Urinary bladder (tissue), 3 donors: ENCODE measurements at regions not wholly inside any gene's neighbourhood (a gene's known extent, or its start where the extent isn't known, plus 50 kb on each side); places are given as distances from the start of the nearest gene placed in this dataset.

Experiments used
- DNase-seq: peaks from one replicate; pipeline ENCODE4 v3.0.0-alpha.2; 2015; ENCODE audit errors: extremely low spot score
- H3K27ac ChIP-seq: one replicate; pipeline ENCODE4 v1.5.1; 2013; ENCODE audit warnings: low read depth, mild to moderate bottlenecking, moderate library complexity
- H3K36me3 ChIP-seq: one replicate; pipeline ENCODE4 v1.6.1; 2013; ENCODE audit warnings: mild to moderate bottlenecking, moderate library complexity; ENCODE audit not compliant: insufficient read depth
- H3K4me1 ChIP-seq: one replicate; pipeline ENCODE4 v1.6.1; 2013; ENCODE audit warnings: mild to moderate bottlenecking, moderate library complexity; ENCODE audit not compliant: insufficient read depth
- H3K4me3 ChIP-seq: one replicate; pipeline ENCODE4 v1.5.1; 2013; ENCODE audit warnings: low read depth, low read length
- WGBS: extraction: QIAGEN DNeasy Blood & Tissue Kit; methylation state at CpG from one replicate; pipeline ENCODE4 v1.1.7; 2013; 5-methylcytosine and 5-hydroxymethylcytosine counted together
- donor health status: healthy with polysubstance abuse.
- donor health status: healthy.

DNA sequence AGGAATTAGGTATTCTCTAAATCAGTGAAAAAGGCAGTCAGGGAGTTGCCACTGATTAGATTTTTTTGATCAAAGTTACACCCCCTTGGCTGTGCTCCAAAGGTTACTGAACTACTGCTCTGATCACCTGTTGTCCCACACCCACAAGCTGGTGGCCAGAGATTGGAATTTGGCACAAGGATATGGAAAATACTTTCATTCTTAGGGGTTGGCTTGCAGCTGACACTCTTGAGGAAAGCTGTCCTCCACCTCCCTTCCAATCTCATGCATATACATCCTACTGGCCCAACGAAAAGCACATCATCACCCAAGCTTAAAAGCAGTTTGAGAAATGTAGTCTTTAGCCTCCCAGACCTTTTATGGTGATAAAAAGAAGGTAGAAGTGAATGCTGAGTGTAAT, 329.5 kb upstream of the CHAC2 start:
- no peak overlapping the region for H3K27ac ChIP-seq
- no peaks in the 10 kb centered on the region for H3K36me3 ChIP-seq
- WGBS: 39% methylated on average over 1 of the region's 1 CpG
- H3K4me1 ChIP-seq: no peaks in the 10 kb centered on the region
- DNase-seq: no peak
- H3K4me3 ChIP-seq: no peak overlapping the region

DNA sequence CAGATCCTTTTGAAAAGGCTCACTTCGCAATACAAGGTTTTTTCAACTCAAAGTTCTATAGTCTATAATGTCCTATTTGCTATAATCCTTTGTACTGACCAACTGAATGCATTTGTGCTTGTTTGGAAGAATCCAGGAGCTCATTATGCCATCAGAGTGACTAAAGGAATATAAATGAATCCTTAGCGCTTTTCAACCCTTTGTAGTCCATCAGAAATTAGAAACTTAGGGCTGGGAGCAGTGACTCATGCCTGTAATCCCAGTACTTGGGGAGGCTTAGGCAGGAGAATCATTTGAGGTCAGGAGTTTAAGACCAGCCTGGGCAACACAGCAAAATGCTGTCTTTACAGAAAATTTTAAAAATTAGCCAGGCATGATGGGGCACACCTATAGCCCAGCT, 330.2 kb upstream of the CHAC2 start:
- no peak overlapping the region for H3K4me3 ChIP-seq
- H3K4me1 ChIP-seq: no peaks in the 10 kb centered on the region
- DNase-seq: no peak
- no peaks in the 10 kb centered on the region for H3K36me3 ChIP-seq
- H3K27ac ChIP-seq: no peak overlapping the region
- 92% methylated on average over 2 of the region's 2 CpGs for WGBS

DNA sequence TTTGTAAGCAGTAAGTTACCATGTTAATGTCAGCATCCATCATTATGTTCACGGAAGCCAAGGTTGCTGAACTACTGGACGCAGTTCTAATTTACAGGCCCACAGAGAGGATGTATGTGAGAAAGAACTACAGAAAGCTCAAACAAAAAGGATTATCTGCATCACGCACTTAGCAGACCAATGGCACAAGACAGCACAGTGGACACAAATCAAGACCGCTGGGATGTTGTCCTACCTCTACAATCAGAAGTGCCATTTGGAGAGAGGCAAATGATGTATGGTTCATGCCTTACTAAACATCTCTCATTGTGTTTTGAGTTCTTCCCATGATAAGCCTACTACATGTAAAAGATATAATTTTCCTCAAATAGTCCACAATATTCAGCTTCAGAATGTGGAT, 330.7 kb upstream of the CHAC2 start:
- no peak overlapping the region for H3K27ac ChIP-seq
- no peaks in the 10 kb centered on the region for H3K4me1 ChIP-seq
- WGBS: 97% methylated on average over 4 of the region's 4 CpGs
- no peak overlapping the region for H3K4me3 ChIP-seq
- H3K36me3 ChIP-seq: no peaks in the 10 kb centered on the region
- no peak for DNase-seq

DNA sequence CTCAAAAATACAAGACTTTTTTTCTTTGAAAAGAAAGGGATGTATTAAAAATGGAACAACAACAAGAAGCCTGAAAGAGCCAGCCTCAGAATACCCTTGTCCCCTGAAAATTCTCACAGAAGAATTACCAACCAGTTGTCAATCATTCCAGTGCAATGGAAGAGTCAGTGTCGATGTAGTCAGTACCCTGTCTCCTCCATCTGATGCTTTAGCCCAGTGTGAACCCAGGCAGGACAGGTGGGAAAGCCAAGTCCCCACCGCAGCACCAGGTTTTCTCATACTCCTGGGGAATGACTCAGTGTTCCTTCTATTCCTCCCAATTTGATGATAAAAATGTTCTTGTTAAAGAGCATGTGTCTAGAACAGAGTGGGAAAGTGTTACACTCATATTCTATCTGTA, 332.0 kb upstream of the CHAC2 start:
- Histone ChIP-seq H3K36me3 (no peaks in the 10 kb centered on the region), H3K4me3 (no peak overlapping the region), H3K4me1 (no peaks in the 10 kb centered on the region), H3K27ac (no peak overlapping the region)
- no peak for DNase-seq
- WGBS: 79% methylated on average over 2 of the region's 2 CpGs

DNA sequence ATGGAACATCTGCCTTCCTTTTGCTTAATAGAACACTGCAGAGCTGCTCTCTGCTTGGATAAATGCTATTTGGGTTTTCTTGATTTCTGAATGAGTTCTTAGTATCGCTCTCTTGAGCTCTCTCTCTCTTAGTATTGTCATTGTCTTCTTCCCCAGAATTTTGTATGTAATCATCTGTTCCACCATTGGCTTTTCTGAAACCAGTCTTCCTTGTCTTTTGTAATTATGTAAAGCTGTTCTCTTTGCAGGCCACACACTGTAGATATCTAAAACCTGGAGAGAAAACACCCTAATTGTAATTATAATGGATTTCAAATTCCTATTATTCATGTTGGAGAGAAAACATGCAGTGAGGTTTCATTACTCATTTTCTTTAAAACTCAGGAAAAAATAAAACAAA, 333.1 kb upstream of the CHAC2 start:
- WGBS: 94% methylated on average over 1 of the region's 1 CpG
- DNase-seq: no peak
- H3K4me1 ChIP-seq: no peaks in the 10 kb centered on the region
- H3K27ac ChIP-seq: no peak overlapping the region
- H3K36me3 ChIP-seq: no peaks in the 10 kb centered on the region
- no peak overlapping the region for H3K4me3 ChIP-seq

DNA sequence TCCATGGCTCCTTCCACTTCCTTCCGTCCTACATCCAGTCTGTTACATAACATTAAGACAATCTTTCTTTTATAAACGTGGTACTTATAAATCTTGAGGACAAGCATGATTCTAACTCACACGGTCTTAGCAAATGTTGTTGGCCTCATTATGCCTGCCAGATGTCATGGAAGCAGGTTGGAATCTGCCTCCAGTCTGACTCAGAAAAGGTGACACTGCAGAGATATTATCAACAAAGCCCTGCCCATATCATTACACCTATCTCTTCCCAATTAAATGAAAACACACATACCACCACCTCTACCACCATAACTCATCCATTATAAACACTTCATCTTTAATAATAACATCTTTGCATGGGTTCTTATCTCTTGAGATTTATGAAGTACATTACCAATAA, 334.7 kb upstream of the CHAC2 start:
- H3K36me3 ChIP-seq: no peaks in the 10 kb centered on the region
- no peak overlapping the region for H3K4me3 ChIP-seq
- no peaks in the 10 kb centered on the region for H3K4me1 ChIP-seq
- WGBS: 43% methylated on average over 3 of the region's 3 CpGs
- DNase-seq: no peak
- no peak overlapping the region for H3K27ac ChIP-seq

DNA sequence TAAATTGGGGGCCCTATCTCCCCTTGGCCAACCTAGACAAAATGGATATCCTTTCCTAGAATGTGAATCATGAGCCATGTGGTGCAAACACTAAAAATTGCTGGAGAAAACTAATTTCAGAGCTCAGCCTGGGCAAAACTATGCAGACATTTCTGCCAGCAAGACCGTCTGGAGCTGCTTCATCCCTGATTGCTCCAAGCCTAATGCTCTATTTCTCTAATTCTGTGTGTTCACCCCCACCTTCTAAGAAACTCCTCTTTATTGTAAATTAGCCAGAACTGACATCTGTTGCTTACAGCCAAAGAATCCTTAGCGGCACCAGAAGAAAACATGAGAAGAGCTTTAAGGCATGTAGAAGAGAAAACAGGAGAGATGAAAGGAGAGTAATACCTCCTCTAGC, 337.7 kb upstream of the CHAC2 start:
- H3K4me1 ChIP-seq: no peaks in the 10 kb centered on the region
- 53% methylated on average over 2 of the region's 2 CpGs for WGBS
- no peak for DNase-seq
- H3K36me3 ChIP-seq: no peaks in the 10 kb centered on the region
- no peak overlapping the region for H3K4me3 ChIP-seq
- no peak overlapping the region for H3K27ac ChIP-seq

DNA sequence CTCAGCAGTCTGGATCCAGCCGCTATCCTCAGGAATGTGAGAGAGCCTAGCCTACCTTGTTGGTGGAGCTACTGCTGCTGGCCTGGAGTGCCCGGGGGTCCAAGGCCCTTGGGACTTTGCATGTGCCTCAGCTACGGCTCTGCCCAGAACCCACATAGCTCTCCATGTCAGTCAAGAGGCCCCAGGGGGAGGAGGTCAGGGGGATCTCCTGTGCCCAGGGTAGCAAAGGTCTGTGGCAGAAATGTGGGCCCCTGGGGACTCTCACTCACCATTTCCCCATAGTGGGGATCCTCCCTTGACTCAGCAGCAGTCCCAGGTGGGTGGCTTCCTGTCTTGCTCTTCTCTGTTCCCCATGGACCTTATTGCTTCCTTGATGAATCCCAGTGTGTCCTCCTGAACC, 342.7 kb upstream of the CHAC2 start:
- Histone ChIP-seq H3K36me3 (no peaks in the 10 kb centered on the region), H3K4me3 (no peak overlapping the region), H3K27ac (no peak overlapping the region), H3K4me1 (no peaks in the 10 kb centered on the region)
- no peak for DNase-seq
- WGBS: 77% methylated on average over 3 of the region's 3 CpGs

DNA sequence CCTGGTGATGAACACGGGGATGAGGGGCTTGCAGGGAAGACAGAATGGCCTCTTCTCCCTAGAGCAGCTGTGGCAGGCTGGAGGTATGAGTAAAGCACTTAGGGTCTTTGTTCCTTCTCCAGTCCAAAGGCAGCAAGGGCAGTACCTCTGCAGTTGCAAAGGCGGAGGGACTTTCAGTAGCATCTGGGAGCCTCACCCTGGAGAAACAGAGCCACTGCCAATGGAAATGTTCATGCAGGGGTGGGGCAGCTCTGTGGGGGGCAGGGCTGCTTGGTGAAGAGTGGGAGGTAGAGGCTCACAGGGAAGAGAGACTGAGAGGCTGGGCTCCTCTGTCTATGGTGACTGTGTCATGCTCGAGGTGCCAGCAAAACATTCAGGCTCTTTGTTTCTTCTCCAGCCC, 344.1 kb upstream of the CHAC2 start:
- no peak for DNase-seq
- Histone ChIP-seq H3K4me1 (no peaks in the 10 kb centered on the region), H3K27ac (no peak overlapping the region), H3K36me3 (no peaks in the 10 kb centered on the region), H3K4me3 (no peak overlapping the region)
- 91% methylated on average over 3 of the region's 3 CpGs for WGBS

DNA sequence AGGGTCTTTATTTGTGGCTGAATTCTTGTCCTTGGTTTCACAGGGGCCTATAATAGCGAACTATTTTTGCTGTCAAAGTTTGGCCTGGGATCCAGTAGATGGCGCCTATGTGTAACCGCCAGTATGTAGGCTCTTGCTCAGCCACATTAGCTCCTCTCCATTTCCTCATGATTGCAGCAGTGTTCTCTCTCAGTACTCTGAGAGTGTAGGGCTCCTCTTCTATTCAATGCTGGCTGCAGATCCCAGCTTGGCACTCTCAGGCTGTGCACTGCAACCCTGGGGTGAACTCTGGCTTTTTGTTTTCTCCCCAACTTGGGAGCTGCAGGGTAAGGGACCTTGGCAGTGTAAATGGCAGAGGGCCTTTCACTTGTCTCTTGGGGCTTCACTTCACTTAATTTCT, 344.6 kb upstream of the CHAC2 start:
- 54% methylated on average over 3 of the region's 3 CpGs for WGBS
- Histone ChIP-seq H3K27ac (no peak overlapping the region), H3K4me3 (no peak overlapping the region), H3K4me1 (no peaks in the 10 kb centered on the region), H3K36me3 (no peaks in the 10 kb centered on the region)
- no peak for DNase-seq

DNA sequence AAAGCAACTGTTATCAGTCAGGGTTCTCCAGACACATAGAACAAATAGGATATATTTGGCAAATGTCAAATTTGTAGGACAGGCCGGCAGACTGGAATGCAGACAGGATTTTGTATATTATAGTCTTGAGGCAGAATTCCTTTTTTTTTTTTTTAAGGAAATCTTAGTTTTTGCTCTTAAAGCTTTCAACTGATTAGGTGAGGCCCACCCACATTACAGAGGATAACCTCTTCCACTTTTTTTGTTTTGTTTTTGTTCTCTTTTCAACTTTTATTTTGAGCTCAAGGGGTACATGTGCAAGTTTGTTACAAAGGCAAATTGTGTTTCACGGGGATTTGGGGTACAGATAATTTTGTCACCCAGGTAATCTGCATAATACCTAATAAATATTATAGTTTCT, 350.2 kb upstream of the CHAC2 start:
- no peak for DNase-seq
- Histone ChIP-seq H3K4me3 (no peak overlapping the region), H3K4me1 (no peaks in the 10 kb centered on the region), H3K36me3 (no peaks in the 10 kb centered on the region), H3K27ac (no peak overlapping the region)
- WGBS: 85% methylated on average over 2 of the region's 2 CpGs

DNA sequence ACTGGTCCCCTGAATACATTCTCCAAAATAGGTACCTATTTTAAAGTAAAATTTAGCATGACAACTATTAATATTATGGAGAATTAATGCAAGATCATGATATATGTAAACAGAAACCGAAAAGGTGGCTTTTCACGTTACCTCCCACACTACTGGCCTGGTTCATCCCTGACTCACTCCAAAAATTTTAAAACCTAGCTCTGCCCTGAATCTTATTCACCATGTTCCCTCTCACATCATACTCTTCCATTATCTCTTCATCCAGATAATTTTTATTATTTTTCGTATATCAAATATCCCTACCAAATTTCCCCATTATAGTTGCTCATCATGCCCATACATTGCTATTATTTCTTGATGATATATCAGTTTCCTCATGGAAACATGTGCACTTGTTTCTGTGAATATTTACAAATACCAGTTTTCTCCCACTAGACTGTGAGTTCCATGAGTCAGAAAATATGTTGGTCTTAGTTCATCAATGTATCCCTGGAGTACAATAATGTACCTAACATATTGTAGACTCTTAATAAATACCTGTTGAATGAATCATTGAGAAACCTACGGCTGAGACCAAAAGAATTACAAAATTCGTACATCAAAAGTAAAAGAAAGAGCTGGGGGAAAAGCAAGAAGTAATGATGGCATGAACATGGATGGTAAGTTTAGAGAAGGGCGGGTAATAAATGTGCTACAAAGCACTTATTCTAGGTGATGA, 360.1 kb upstream of the CHAC2 start:
- Histone ChIP-seq H3K4me3 (no peak overlapping the region), H3K27ac (no peak overlapping the region), H3K4me1 (no peaks in the 10 kb centered on the region), H3K36me3 (no peaks in the 10 kb centered on the region)
- DNase-seq: no peak
- 88% methylated on average over 6 of the region's 6 CpGs for WGBS

DNA sequence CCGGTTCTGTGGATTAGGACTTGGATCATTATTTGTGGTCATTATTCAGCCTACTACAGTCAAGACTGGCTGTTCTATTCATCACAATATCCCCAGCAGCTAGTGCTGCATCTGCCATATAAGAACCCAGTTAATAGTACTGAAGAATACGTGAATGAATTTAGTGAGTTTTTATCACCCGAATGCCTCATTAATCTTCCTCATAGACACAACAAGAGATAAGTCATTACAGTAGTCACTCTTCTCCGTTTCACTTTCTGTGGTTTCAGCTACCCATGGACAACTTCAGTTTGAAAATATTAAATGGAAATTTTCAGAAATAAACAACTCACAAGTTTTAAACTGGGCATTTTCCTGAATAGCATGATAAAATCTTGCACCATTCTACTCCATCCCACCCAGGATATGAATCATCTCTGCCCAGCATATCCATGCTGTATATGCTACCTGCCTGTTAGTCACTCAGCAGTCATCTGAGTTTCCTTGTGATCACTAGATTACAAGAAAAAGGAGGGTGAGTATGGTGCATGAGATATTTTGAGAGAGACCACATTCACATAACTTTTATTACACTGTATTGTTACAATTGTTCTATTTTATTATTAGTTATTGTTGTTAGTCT, 363.7 kb upstream of the CHAC2 start:
- Histone ChIP-seq H3K4me1 (no peaks in the 10 kb centered on the region), H3K27ac (no peak overlapping the region), H3K4me3 (no peak overlapping the region), H3K36me3 (no peaks in the 10 kb centered on the region)
- 73% methylated on average over 4 of the region's 4 CpGs for WGBS
- no peak for DNase-seq

DNA sequence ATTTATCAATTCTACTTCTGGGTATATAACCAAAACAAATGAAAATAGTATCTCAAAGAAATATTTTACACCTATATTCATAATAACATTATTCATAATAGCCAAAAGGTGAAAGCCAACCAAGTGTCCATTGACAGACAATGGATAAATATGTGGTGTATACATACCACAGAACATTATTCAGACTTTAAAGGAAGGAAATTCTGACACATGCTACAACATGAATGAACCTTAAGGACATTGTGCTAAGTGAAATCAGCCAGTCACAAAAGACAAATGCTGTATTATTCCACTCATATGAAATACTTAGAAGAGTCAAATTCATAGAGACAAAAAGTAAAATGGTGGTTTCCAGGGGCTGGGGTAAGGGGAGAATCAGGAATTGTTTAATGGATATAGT, 370.5 kb upstream of the CHAC2 start:
- H3K36me3 ChIP-seq: no peaks in the 10 kb centered on the region
- DNase-seq: no peak
- no peak overlapping the region for H3K4me3 ChIP-seq
- H3K4me1 ChIP-seq: no peaks in the 10 kb centered on the region
- H3K27ac ChIP-seq: no peak overlapping the region

DNA sequence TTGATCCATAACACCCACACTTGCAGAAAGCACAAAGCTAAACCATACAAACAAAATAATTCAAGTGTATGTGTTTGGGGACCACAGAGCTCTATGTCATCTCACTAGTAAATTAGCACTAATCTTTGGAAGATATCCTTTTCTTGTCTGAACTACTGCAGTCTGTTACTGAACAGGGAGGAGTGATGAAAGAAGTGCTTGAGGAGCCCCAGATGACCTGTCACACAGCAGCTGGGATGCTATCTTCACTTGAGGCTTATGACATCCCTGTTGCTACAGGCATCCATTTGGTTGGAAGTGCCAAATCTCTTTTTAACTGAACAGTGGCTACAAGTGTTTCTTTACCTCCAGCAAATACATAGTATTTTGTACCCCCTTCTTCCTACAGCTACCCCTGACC, 386.3 kb upstream of the CHAC2 start:
- Histone ChIP-seq H3K4me1 (no peaks in the 10 kb centered on the region), H3K36me3 (no peaks in the 10 kb centered on the region), H3K4me3 (no peak overlapping the region), H3K27ac (no peak overlapping the region)
- no peak for DNase-seq
